Right lobe of liver (tissue), 6 donors: ENCODE measurements at regions not wholly inside any gene's neighbourhood (a gene's known extent, or its start where the extent isn't known, plus 50 kb on each side); places are given as distances from the start of the nearest gene placed in this dataset.

Experiments used
- ATAC-seq, 4 donors: fragments of 200-7000 bp; cut with Tn5 transposase; one replicate each; pipeline ENCODE4 v1.9.1; 2020; ENCODE audit warnings: mild to moderate bottlenecking in 4 of 4, moderate library complexity in 4 of 4
- DNase-seq, 3 donors: peaks; one replicate each; pipeline ENCODE4 v3.0.0-alpha.2; 2020
- H3K27ac ChIP-seq, 3 donors: fragments of 200-600 bp; one replicate each; pipeline ENCODE4 v1.8.0; 2022
- H3K27me3 ChIP-seq, 2 donors: fragments of 200-600 bp; one replicate each; pipeline ENCODE4 v1.8.0; 2022
- H3K36me3 ChIP-seq, 4 donors: fragments of 200-600 bp; sonication (generic) in 1 of 4; one replicate each; pipeline versions ENCODE4 v1.5.1 to v1.8.0; 2017 to 2022; ENCODE audit warnings: control low read depth in 1 of 4
- H3K4me1 ChIP-seq, 4 donors: fragments of 200-600 bp; sonication (generic) in 1 of 4; one replicate each; pipeline versions ENCODE4 v1.5.1 to v1.8.0; 2017 to 2022; ENCODE audit warnings: control low read depth in 1 of 4
- H3K4me3 ChIP-seq, 3 donors: fragments of 200-600 bp; one replicate each; pipeline ENCODE4 v1.8.0; 2022
- H3K9me3 ChIP-seq, 4 donors: fragments of 200-600 bp; sonication (generic) in 1 of 4; one replicate each; pipeline versions ENCODE4 v1.5.1 to v1.8.0; 2017 to 2022; ENCODE audit warnings: control low read depth in 1 of 4
- CTCF ChIP-seq, 4 donors: fragments of 200-600 bp in 3 of 4; fragments of 450-650 bp in 1 of 4; IDR thresholded peaks; one replicate each; pipeline versions ENCODE4 v1.5.1 to v1.8.0; 2016 to 2022; ENCODE audit warnings: antibody characterized with exemption in 4 of 4, mild to moderate bottlenecking in 2 of 4
- POLR2A ChIP-seq: fragments of 450-650 bp; IDR thresholded peaks from one replicate; pipeline ENCODE4 v1.6.1; 2017; ENCODE audit warnings: antibody characterized with exemption, mild to moderate bottlenecking
- WGBS: methylation state at CpG from one replicate; pipeline ENCODE4 v1.1.6; 2018; ENCODE audit warnings: low coverage, low lambda C conversion rate; ENCODE audit not compliant: insufficient coverage; ENCODE audit errors: missing lambda C conversion rate; 5-methylcytosine and 5-hydroxymethylcytosine counted together
- intact Hi-C, 2 donors: fragments of 100-400 bp; cut with DNase I; formaldehyde crosslinking; loops; one replicate each; pipeline versions ENCODE4 v1.11.2 to v1.14.1; 2022
- donor health status: DM: no; HTN: yes; CAD: no.
- donor health status: DM: no; HTN: no; CAD: no.
- donor health status: DM: no; HTN: no; CAD: no.
- donor health status: DM: no; HTN: yes; CAD: no.
- donor health status: DM: no; HTN: yes; CAD: no.

- DNase-seq (no peak), ATAC-seq (no peak)
- no peak overlapping the region for H3K27ac ChIP-seq
- H3K9me3 ChIP-seq: no peaks in the 10 kb centered on the region
- H3K4me3 ChIP-seq: no peak overlapping the region
- H3K4me1 ChIP-seq: no peaks in the 10 kb centered on the region
- H3K27me3 ChIP-seq: no peaks in the 10 kb centered on the region
- no peaks in the 10 kb centered on the region for H3K36me3 ChIP-seq
- TF ChIP-seq CTCF (IDR thresholded peaks at IDR 0.05): no peak
- no peak for TF ChIP-seq POLR2A
- 26% methylated on average over 4 of the region's 4 CpGs for WGBS
- intact Hi-C loops: no loop called here
These were observed 1239.6 kb upstream of the AGA start for GRCh38 chr4:178681871-178682270.

GRCh38 chr4:178689926-178690325 is 1247.7 kb upstream of the AGA start:
- intact Hi-C loops: no loop called here
- TF ChIP-seq POLR2A: no peak
- TF ChIP-seq CTCF (IDR thresholded peaks at IDR 0.05): no peak
- Histone ChIP-seq H3K27me3 (no peaks in the 10 kb centered on the region), H3K4me1 (no peaks in the 10 kb centered on the region), H3K36me3 (no peaks in the 10 kb centered on the region), H3K9me3 (no peaks in the 10 kb centered on the region), H3K4me3 (no peak overlapping the region), H3K27ac (no peak overlapping the region)
- DNase-seq: no peak
- ATAC-seq: no peak

DNA sequence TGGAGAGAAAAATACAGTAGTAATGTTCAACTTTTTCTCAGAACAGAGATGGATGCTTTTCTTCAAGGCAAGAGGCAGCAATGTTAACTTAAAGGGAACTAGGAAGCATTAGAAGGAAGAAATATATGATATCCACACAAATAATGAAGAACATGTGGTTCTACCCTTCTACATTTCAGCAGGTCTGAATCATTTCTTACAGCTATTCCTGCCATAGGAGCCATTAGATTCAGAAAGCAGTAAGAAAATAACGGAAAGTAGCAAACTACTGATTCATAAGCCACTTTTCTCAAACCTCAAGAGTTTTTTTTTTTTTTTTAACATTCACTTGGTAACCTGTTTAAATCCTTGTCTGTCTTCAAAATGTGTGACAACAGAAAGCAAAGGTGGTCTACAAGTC is 1251.6 kb upstream of the AGA start:
- DNase-seq: no peak
- H3K27ac ChIP-seq: no peak overlapping the region
- H3K36me3 ChIP-seq: no peaks in the 10 kb centered on the region
- H3K4me3 ChIP-seq: no peak overlapping the region
- H3K4me1 ChIP-seq: no peaks in the 10 kb centered on the region
- 55% methylated on average over 1 of the region's 1 CpG for WGBS
- intact Hi-C loops: no loop called here
- H3K9me3 ChIP-seq: no peaks in the 10 kb centered on the region
- ATAC-seq: no peak
- H3K27me3 ChIP-seq: no peaks in the 10 kb centered on the region
- no peak for TF ChIP-seq CTCF (IDR thresholded peaks at IDR 0.05)
- TF ChIP-seq POLR2A: no peak

GRCh38 chr4:178696515-178696914 is 1254.3 kb upstream of the AGA start:
- Histone ChIP-seq H3K4me1 (no peaks in the 10 kb centered on the region), H3K36me3 (no peaks in the 10 kb centered on the region), H3K9me3 (no peaks in the 10 kb centered on the region), H3K4me3 (no peak overlapping the region), H3K27me3 (no peaks in the 10 kb centered on the region), H3K27ac (no peak overlapping the region)
- TF ChIP-seq CTCF (IDR thresholded peaks at IDR 0.05) (no peak), POLR2A (no peak)
- no peak for ATAC-seq
- intact Hi-C loops: no loop called here
- DNase-seq: no peak
- WGBS: 71% methylated on average over 3 of the region's 3 CpGs

- no peak overlapping the region for H3K4me3 ChIP-seq
- 50% methylated on average over 1 of the region's 1 CpG for WGBS
- TF ChIP-seq CTCF (IDR thresholded peaks at IDR 0.05): no peak
- TF ChIP-seq POLR2A: no peak
- ATAC-seq (no peak), DNase-seq (no peak)
- no peaks in the 10 kb centered on the region for H3K36me3 ChIP-seq
- H3K27me3 ChIP-seq: no peaks in the 10 kb centered on the region
- no peaks in the 10 kb centered on the region for H3K9me3 ChIP-seq
- H3K4me1 ChIP-seq: no peaks in the 10 kb centered on the region
- H3K27ac ChIP-seq: no peak overlapping the region
- intact Hi-C loops: no loop called here
These were observed 1270.2 kb upstream of the AGA start for GRCh38 chr4:178712486-178712885.
